AG04450 (cell line): ENCODE measurements at regions not wholly inside any gene's neighbourhood (a gene's known extent, or its start where the extent isn't known, plus 50 kb on each side); places are given as distances from the start of the nearest gene placed in this dataset.

Experiments used
- CTCF ChIA-PET: fragments of 300-600, 350-600 bp; formaldehyde crosslinking; extraction: SDS; loops from one replicate; lab custom pipeline; 2022; ENCODE audit warnings: antibody characterized with exemption, inconsistent platforms; lab: Charles Lee
- POLR2A ChIA-PET: fragments of 350-600 bp; formaldehyde crosslinking; extraction: SDS; loops from one replicate; lab custom pipeline; 2021; ENCODE audit warnings: antibody characterized with exemption, inconsistent platforms; lab: Yijun Ruan, JAX
- DNase-seq: peaks from one replicate; pipeline ENCODE4 v3.0.0-alpha.2; 2011; ENCODE audit warnings: low read depth, low spot score
- H3K27ac ChIP-seq: one replicate; pipeline ENCODE4 v1.5.1; 2012; ENCODE audit warnings: low read depth, low read length, control low read depth
- H3K27me3 ChIP-seq: one replicate; pipeline ENCODE4 v1.6.0; 2012; ENCODE audit warnings: low read length; ENCODE audit not compliant: control insufficient read depth, insufficient read depth
- H3K4me3 ChIP-seq: 2 replicates; pipeline ENCODE4 v1.5.1; 2011; ENCODE audit warnings: mild to moderate bottlenecking, low read depth, low read length, control low read depth
- H3K9me3 ChIP-seq: 2 replicates; pipeline ENCODE4 v1.5.1; 2012; ENCODE audit warnings: low read length; ENCODE audit not compliant: control insufficient read depth, insufficient read depth
- TF ChIP-seq, protein P1 (sequence below): IDR thresholded peaks from 2 replicates; pipeline ENCODE4 v1.5.1; 2011; ENCODE audit warnings: low read depth, low read length, control low read depth, inconsistent platforms

DNA sequence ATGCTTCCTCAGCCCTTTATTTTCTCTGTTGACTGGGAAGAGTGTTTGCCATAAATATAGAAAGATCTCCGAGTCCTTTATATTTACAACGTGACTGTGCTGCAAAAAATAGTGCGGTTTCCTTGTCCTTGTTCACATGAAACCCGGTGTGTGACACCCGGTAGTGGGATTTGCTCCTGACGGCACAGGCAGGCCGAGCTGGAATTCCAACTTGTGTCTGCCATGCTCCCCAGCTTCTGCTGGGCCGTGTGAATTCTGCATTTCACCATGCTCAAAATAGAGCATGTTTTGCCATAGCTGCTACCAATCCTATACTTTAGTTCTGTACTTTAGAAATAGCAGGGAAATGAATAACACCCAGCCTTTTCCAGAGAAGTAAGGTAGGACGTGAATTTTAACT, 60.3 kb upstream of the PDE10A start:
- CTCF ChIA-PET = no interaction called here
- Histone ChIP-seq H3K27ac (no peak overlapping the region), H3K4me3 (no peak overlapping the region), H3K27me3 (peaks cover 3% of the 10 kb centered on the region), H3K9me3 (peaks cover 9% of the 10 kb centered on the region; the same call in 1 of the 2 replicates)
- no peak for DNase-seq
- POLR2A ChIA-PET = no interaction called here
- TF ChIP-seq, protein P1, sequence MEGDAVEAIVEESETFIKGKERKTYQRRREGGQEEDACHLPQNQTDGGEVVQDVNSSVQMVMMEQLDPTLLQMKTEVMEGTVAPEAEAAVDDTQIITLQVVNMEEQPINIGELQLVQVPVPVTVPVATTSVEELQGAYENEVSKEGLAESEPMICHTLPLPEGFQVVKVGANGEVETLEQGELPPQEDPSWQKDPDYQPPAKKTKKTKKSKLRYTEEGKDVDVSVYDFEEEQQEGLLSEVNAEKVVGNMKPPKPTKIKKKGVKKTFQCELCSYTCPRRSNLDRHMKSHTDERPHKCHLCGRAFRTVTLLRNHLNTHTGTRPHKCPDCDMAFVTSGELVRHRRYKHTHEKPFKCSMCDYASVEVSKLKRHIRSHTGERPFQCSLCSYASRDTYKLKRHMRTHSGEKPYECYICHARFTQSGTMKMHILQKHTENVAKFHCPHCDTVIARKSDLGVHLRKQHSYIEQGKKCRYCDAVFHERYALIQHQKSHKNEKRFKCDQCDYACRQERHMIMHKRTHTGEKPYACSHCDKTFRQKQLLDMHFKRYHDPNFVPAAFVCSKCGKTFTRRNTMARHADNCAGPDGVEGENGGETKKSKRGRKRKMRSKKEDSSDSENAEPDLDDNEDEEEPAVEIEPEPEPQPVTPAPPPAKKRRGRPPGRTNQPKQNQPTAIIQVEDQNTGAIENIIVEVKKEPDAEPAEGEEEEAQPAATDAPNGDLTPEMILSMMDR = no peak

DNA sequence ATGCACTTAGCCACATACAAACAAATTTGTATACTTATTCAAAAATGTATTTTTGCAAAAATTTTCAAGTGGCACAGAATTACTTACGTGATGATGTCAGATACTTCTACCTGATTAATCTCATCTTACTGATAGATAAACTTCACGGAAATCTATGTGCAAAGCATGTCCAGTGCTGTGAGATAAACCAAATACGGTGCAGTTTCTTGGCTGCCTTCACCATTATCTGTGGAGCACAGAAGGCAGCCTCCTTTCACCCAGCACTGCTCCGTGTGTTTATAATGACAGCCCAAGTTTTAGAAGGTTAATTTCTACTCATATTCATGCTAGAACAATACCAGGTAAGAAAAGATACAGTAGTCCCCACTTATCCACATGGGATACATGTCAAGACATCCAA, 59.0 kb upstream of the PDE10A start:
- POLR2A ChIA-PET = no interaction called here
- H3K4me3 ChIP-seq = no peak overlapping the region
- H3K27ac ChIP-seq = no peak overlapping the region
- H3K9me3 ChIP-seq = peaks cover 8% of the 10 kb centered on the region; the same call in 1 of the 2 replicates
- CTCF ChIA-PET = no interaction called here
- TF ChIP-seq, protein P1 = no peak
- no peak for DNase-seq
- no peaks in the 10 kb centered on the region for H3K27me3 ChIP-seq

DNA sequence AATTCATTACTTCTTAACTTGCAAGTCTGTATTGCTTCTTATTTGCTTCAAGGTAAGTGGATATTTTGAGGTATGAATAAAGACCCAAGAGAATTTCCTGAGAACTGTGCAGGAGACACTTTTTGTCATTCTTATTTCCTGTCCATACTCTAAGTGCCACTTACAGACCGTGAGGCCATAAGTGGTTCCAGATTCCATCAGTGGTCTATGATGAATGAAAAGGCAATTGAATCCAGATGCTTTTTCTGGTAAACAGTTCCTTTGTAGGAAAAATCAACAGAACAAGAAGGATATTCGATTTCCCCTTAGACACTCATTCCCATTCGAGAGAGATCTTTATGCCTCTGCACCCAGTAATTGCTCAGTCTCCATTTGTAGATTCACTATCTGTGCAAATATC, 58.3 kb upstream of the PDE10A start:
- ChIA-PET POLR2A (no interaction called here), CTCF (no interaction called here)
- DNase-seq = no peak
- TF ChIP-seq, protein P1 = no peak
- Histone ChIP-seq H3K9me3 (peaks cover 1% of the 10 kb centered on the region), H3K27ac (no peak overlapping the region), H3K27me3 (no peaks in the 10 kb centered on the region), H3K4me3 (no peak overlapping the region)

DNA sequence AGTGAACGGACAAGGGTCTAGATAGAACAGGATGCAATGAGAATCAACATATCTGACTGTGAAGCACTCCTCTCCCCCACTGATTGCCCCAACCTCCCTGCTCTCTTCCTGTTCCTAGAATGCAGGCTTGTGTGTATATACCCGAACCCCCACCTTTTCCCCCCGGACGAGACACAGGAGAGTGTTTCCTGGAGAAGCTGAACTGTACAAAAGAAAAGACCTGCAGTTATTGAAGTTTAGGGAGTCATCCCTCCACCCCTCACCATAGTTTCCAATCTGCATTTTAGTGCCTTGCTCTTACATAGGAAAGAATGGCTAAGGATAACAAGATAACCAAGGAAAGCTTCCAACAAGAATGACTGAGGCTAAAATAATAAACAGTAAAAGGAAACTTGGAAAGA, 55.5 kb upstream of the PDE10A start:
- Histone ChIP-seq H3K27me3 (no peaks in the 10 kb centered on the region), H3K4me3 (no peak overlapping the region), H3K27ac (no peak overlapping the region), H3K9me3 (peaks cover 13% of the 10 kb centered on the region)
- TF ChIP-seq, protein P1 = no peak
- peak; percentile 4 for DNase-seq
- ChIA-PET POLR2A (no interaction called here), CTCF (interaction anchor here (0.6 kb wide), 1 partner anchor 277 kb away, joined by 7 read pairs; no protein-coding TSS in a partner anchor)

DNA sequence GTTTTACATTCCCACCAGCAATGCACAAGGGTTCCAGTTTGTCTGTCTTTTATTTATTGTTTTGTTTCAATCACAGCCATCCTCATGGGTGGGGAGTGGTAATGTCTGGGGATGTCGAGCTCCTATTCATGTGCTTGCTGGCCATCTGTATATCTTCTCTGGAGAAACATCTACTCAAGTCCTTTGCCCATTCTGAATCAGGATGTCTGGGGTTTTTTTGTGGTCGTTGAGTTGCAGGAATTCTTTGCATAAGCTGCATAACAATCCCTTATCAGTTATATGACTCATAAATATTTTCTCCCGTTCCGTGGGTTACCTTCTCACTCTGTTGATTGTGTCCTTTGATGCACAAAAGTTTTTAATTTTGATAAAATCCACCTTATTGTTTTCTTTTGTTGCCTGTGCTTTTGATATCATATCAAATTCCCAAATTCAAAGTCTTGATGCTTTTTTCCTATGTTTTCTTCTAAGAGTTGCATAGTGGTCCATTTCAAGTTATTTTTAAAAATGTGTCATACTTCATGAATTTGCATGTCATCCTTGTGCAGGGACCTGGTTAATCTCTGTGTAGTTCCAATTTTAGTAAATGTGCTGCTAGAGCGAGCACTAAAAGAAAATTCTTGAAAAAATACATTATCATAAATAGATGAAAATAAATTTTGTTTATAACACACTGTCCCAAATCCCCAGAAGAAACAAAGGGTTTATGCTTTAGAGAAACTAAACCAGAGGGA, 54.9 kb upstream of the PDE10A start:
- H3K27me3 ChIP-seq = no peaks in the 10 kb centered on the region
- ChIA-PET POLR2A (no interaction called here), CTCF (no interaction called here)
- TF ChIP-seq, protein P1 = no peak
- H3K9me3 ChIP-seq = peaks cover 13% of the 10 kb centered on the region
- H3K4me3 ChIP-seq = no peak overlapping the region
- no peak overlapping the region for H3K27ac ChIP-seq
- peak; percentile 7 for DNase-seq
